CD4-positive, alpha-beta T cell treated with Interleukin-4 for 4 hours (primary cell): ENCODE measurements at regions not wholly inside any gene's neighbourhood (a gene's known extent, or its start where the extent isn't known, plus 50 kb on each side); places are given as distances from the start of the nearest gene placed in this dataset.

Experiments used
- DNase-seq: peaks from one replicate; pipeline ENCODE4 v3.0.0-alpha.2; 2020

- DNase-seq, result no peak
These were observed 49.9 kb downstream of the RIN2 start for GRCh38 chr20:19807946-19808330.

GRCh38 chr20:19808498-19808897 is 50.4 kb downstream of the RIN2 start:
- DNase-seq, result no peak

GRCh38 chr20:19809505-19809904 is 51.4 kb downstream of the RIN2 start:
- DNase-seq, result no peak

GRCh38 chr20:19811231-19811630 is 53.2 kb downstream of the RIN2 start:
- no peak for DNase-seq

GRCh38 chr20:19812056-19812455 is 54.0 kb downstream of the RIN2 start:
- no peak for DNase-seq

- DNase-seq, result no peak
These were observed 54.6 kb downstream of the RIN2 start for GRCh38 chr20:19812696-19813095.

GRCh38 chr20:19813846-19814640 is 56.0 kb downstream of the RIN2 start:
- no peak for DNase-seq

- DNase-seq, result peak; percentile 6
These were observed 57.5 kb downstream of the RIN2 start for GRCh38 chr20:19815553-19815991.

- no peak for DNase-seq
These were observed 58.3 kb downstream of the RIN2 start for GRCh38 chr20:19816386-19816785.

- DNase-seq, result no peak
These were observed 59.0 kb downstream of the RIN2 start for GRCh38 chr20:19817017-19817416.

- DNase-seq, result no peak
These were observed 61.1 kb downstream of the RIN2 start for GRCh38 chr20:19819149-19819548.

GRCh38 chr20:19820555-19821211 is 62.6 kb downstream of the RIN2 start:
- no peak for DNase-seq

- no peak for DNase-seq
These were observed 63.5 kb downstream of the RIN2 start for GRCh38 chr20:19821606-19822005.

GRCh38 chr20:19823216-19823615 is 65.2 kb downstream of the RIN2 start:
- DNase-seq, result no peak

GRCh38 chr20:19823971-19824370 is 65.9 kb downstream of the RIN2 start:
- no peak for DNase-seq

- no peak for DNase-seq
These were observed 66.8 kb downstream of the RIN2 start for GRCh38 chr20:19824861-19825260.

- DNase-seq, result no peak
These were observed 68.3 kb downstream of the RIN2 start for GRCh38 chr20:19826179-19826914.

- DNase-seq, result no peak
These were observed 69.8 kb downstream of the RIN2 start for GRCh38 chr20:19827818-19828217.

- peak; percentile 38 for DNase-seq
These were observed 70.2 kb downstream of the RIN2 start for GRCh38 chr20:19828232-19828631.

GRCh38 chr20:19830211-19830785 is 72.2 kb downstream of the RIN2 start:
- DNase-seq, result no peak

GRCh38 chr20:19832875-19833274 is 74.8 kb downstream of the RIN2 start:
- DNase-seq, result no peak

GRCh38 chr20:19833395-19833794 is 75.3 kb downstream of the RIN2 start:
- no peak for DNase-seq

- no peak for DNase-seq
These were observed 76.2 kb downstream of the RIN2 start for GRCh38 chr20:19834287-19834686.
